A673 (cell line): ENCODE measurements at regions not wholly inside any gene's neighbourhood (a gene's known extent, or its start where the extent isn't known, plus 50 kb on each side); places are given as distances from the start of the nearest gene placed in this dataset.

Source experiments
- BruUV-seq: library from RNA; stranded (reverse); fragments of 400-500 nt; replicated peaks from 2 replicates; lab custom pipeline; 2021; lab: Mats Ljungman, UMichigan
- CTCF ChIA-PET: fragments of 300-600 bp; sonication (Branson Sonifier 250); formaldehyde crosslinking; loops from one replicate; lab custom pipeline; 2022; ENCODE audit warnings: antibody characterized with exemption; lab: Charles Lee
- POLR2A ChIA-PET: fragments of 300-600 bp; sonication (Branson Sonifier 250); formaldehyde crosslinking; loops from one replicate; lab custom pipeline; 2022; ENCODE audit warnings: antibody characterized with exemption; ENCODE audit not compliant: low non-redundant PET; lab: Charles Lee
- DNase-seq: peaks from one replicate; pipeline ENCODE4 v3.0.0-alpha.2; 2015; ENCODE audit warnings: low spot score
- H3K27ac ChIP-seq: fragments of 200-600 bp; sonication (generic); 2 replicates; pipeline ENCODE4 v1.5.1; 2016; ENCODE audit warnings: mixed run types, low read depth, mild to moderate bottlenecking, mixed read lengths, antibody characterized with exemption, low read length; ENCODE audit not compliant: poor library complexity, severe bottlenecking
- H3K27me3 ChIP-seq: fragments of 200-600 bp; sonication (generic); replicated peaks from 2 replicates; pipeline ENCODE4 v1.6.1; 2017; ENCODE audit warnings: mixed run types, low read depth, mild to moderate bottlenecking, mixed read lengths, antibody characterized with exemption, low read length; ENCODE audit not compliant: insufficient read depth, poor library complexity
- H3K36me3 ChIP-seq: fragments of 200-600 bp; sonication (generic); 2 replicates; pipeline ENCODE4 v1.6.1; 2016; ENCODE audit warnings: mixed run types, mild to moderate bottlenecking, mixed read lengths, antibody characterized with exemption, low read length; ENCODE audit not compliant: insufficient read depth, poor library complexity, severe bottlenecking
- H3K4me1 ChIP-seq: fragments of 200-600 bp; sonication (generic); 2 replicates; pipeline ENCODE4 v1.6.1; 2017; ENCODE audit warnings: mixed run types, mild to moderate bottlenecking, mixed read lengths, antibody characterized with exemption, low read length; ENCODE audit not compliant: insufficient read depth, poor library complexity, severe bottlenecking
- H3K4me3 ChIP-seq: fragments of 200-600 bp; sonication (generic); 2 replicates; pipeline ENCODE4 v1.5.1; 2016; ENCODE audit warnings: low read depth, mixed run types, mild to moderate bottlenecking, mixed read lengths, low read length; ENCODE audit not compliant: poor library complexity, severe bottlenecking
- H3K9me3 ChIP-seq: fragments of 200-600 bp; sonication (generic); 2 replicates; pipeline ENCODE4 v1.6.1; 2016; ENCODE audit warnings: mixed run types, low read depth, mild to moderate bottlenecking, mixed read lengths, antibody characterized with exemption, low read length; ENCODE audit not compliant: poor library complexity, severe bottlenecking
- EZH2 ChIP-seq: fragments of 200-600 bp; sonication (generic); IDR thresholded peaks from 2 replicates; pipeline ENCODE4 v1.6.1; 2017; ENCODE audit warnings: borderline replicate concordance, low read depth, mild to moderate bottlenecking, mixed read lengths, antibody characterized with exemption, low read length; ENCODE audit not compliant: poor library complexity, severe bottlenecking
- intact Hi-C: fragments of 100-400 bp; cut with micrococcal nuclease; formaldehyde crosslinking; loops from one replicate; pipeline ENCODE4 v1.10.0; 2022; ENCODE audit not compliant: unreplicated experiment
- TF ChIP-seq, protein P1 (sequence below): fragments of 300-800, 200-600 bp; sonication (generic); conservative IDR thresholded peaks from 2 replicates; pipeline ENCODE4 v1.5.1; 2017; ENCODE audit warnings: low read depth, mild to moderate bottlenecking, antibody characterized with exemption, low read length, moderate library complexity, mixed read lengths

DNA sequence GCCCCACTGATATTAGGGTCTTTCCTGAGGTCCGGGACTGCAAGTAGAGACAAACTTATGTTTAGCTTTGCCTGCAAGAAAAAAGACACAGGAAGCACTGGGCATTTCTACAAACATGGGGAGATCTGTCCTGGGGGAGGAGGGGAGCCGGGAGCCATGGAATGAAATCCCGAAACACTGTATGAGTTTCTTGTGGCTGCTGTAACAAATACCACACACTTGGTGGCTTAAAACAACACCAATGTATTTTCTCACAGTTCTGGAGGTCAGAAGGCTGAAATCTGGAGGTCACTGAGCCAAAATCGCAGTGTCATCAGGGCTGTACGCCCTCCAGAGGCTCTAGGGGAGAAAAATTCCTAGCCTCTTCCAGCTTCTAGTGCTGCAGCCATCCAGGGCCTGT is 114.0 kb upstream of the CHST15 start:
- no peaks in the 10 kb centered on the region for H3K36me3 ChIP-seq
- intact Hi-C loops: no loop called here
- CTCF ChIA-PET: no interaction called here
- POLR2A ChIA-PET: no interaction called here
- no peak for DNase-seq
- BruUV-seq: no TSS peak
- H3K4me1 ChIP-seq: no peaks in the 10 kb centered on the region
- H3K27me3 ChIP-seq: no peaks in the 10 kb centered on the region
- no peak overlapping the region for H3K4me3 ChIP-seq
- H3K9me3 ChIP-seq: no peaks in the 10 kb centered on the region
- TF ChIP-seq EZH2: no peak
- TF ChIP-seq, protein P1, sequence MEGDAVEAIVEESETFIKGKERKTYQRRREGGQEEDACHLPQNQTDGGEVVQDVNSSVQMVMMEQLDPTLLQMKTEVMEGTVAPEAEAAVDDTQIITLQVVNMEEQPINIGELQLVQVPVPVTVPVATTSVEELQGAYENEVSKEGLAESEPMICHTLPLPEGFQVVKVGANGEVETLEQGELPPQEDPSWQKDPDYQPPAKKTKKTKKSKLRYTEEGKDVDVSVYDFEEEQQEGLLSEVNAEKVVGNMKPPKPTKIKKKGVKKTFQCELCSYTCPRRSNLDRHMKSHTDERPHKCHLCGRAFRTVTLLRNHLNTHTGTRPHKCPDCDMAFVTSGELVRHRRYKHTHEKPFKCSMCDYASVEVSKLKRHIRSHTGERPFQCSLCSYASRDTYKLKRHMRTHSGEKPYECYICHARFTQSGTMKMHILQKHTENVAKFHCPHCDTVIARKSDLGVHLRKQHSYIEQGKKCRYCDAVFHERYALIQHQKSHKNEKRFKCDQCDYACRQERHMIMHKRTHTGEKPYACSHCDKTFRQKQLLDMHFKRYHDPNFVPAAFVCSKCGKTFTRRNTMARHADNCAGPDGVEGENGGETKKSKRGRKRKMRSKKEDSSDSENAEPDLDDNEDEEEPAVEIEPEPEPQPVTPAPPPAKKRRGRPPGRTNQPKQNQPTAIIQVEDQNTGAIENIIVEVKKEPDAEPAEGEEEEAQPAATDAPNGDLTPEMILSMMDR: no peak
- no peak overlapping the region for H3K27ac ChIP-seq

DNA sequence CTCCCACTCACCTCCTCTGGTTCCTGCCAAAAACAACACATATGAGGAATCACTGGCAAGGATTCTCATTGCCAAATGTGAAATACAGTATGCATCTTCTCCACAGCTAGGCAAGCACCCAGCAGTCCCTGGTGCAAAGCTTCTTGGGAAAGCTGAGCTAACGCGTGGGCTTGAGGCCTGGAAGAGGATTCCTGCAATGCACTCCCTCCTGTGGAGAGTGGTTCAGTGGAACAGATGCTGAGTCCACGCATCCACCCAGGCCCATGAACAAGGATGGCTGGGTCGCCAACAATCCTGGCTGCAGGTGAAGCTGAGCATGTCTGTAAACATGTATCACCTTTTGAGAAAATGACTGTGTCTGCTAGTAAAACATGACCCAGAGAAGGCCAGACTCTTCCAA is 113.2 kb upstream of the CHST15 start:
- POLR2A ChIA-PET: no interaction called here

DNA sequence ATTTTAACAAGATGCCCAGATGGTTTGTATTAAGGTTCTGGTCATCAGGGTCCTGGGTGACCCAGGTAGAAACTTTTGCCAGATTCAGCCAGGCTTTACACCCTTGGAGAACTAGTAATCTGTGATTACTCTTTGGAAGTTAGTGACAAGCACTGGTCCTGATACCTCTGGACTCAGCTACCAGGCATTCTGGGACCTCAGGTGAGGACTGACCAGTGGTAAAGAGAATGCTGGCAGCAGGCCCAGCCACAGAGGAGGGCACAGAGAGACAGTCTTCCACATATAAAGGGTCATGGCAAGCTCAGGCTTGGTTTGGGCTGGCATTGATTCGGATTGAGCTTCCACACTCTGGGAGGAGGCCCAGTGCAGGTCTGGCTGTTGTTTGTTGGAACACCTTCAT is 112.0 kb upstream of the CHST15 start:
- TF ChIP-seq EZH2: no peak
- TF ChIP-seq, protein P1: no peak
- ChIA-PET POLR2A (no interaction called here), CTCF (no interaction called here)
- Histone ChIP-seq H3K27ac (no peak overlapping the region), H3K36me3 (no peaks in the 10 kb centered on the region), H3K4me1 (no peaks in the 10 kb centered on the region), H3K27me3 (no peaks in the 10 kb centered on the region), H3K9me3 (no peaks in the 10 kb centered on the region), H3K4me3 (no peak overlapping the region)
- DNase-seq: no peak
- intact Hi-C loops: no loop called here
- BruUV-seq: no TSS peak

More for the DNA sequence above, 113.2 kb upstream of the CHST15 start:
- no peak overlapping the region for H3K4me3 ChIP-seq
- intact Hi-C loops: no loop called here
- H3K36me3 ChIP-seq: no peaks in the 10 kb centered on the region
- CTCF ChIA-PET: no interaction called here
- DNase-seq: no peak
- H3K9me3 ChIP-seq: no peaks in the 10 kb centered on the region
- TF ChIP-seq, protein P1: no peak
- TF ChIP-seq EZH2: no peak
- no peaks in the 10 kb centered on the region for H3K27me3 ChIP-seq
- no peaks in the 10 kb centered on the region for H3K4me1 ChIP-seq
- H3K27ac ChIP-seq: no peak overlapping the region
- BruUV-seq: no TSS peak
